Left forelimb (tissue), 1 donor: ENCODE measurements at regions not wholly inside any gene's neighbourhood (a gene's known extent, or its start where the extent isn't known, plus 50 kb on each side); places are given as distances from the start of the nearest gene placed in this dataset.
"Not testable (repeated sequence)": the region's sequence is repeated elsewhere in the genome, so short reads cannot be mapped to it uniquely, and the experiment has no call there.

ENCODE experiments used
- DNase-seq: peaks from one replicate; pipeline ENCODE4 v3.0.0-alpha.2; 2018; ENCODE audit warnings: low spot score

DNA sequence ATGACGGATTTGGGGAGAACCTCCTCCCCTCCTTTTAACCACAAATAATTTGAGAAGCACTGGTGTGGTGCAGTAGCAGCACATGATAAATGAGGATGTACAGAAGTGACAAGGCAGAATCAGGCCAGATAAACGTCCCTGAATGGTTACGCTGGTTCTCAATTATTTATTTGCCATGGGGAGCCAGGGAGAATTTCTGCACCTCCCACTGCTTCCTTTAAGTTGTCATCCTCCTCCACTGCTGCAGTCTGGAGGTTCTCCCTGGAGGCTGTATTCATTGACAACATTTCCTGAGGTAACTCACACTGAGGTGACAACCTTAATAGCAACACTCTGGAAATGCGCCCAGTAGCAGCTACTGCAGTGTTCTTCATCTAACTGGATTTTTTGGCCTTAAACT is 308.9 kb upstream of the SLITRK1 start:
- no peak for DNase-seq

DNA sequence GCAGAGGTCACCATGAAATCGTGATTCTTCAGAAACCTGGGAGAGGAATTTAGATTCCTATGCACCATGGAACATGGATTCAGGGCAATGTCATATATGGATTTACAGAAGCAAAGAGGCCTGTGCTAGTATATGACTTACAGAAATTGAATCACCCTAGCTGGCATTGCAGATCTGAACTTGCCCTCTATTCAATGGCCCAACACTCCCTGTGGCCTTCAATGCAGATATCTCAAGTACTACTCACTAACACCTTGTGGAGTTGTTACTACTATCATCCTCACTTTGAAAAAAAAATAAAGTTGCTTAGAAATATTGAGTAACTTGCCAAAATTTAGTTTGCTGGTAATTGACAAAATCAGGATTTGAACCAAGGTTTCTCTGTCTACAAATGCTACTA is 305.4 kb upstream of the SLITRK1 start:
- no peak for DNase-seq

DNA sequence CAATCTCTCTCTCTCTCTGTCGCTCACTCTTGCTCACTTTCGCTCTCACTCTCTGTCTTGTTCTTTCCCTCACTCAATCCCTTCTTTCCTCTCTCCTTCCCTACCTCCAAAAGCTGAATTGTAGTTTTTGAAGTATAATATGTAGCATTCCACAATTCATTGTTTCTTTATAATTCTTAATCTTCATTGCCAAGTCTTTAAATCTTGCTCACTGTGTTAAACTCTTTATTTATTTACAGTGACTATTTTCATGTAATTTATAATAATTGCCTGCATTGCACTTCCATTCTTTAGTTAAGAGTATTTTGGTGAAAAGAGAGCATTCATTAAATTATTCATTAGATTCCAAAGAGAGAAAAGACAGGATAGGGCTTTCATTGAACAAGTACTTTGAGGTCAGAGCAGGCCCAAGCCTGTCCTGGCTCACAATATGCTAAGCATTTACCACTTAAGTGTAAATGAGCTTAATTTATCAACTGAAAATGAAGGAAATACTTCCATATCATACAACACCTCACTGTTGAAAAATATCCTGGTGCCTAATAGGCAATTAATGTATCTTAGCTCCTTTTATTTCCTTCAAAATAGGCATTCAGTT is 257.4 kb upstream of the SLITRK1 start:
- no peak for DNase-seq

DNA sequence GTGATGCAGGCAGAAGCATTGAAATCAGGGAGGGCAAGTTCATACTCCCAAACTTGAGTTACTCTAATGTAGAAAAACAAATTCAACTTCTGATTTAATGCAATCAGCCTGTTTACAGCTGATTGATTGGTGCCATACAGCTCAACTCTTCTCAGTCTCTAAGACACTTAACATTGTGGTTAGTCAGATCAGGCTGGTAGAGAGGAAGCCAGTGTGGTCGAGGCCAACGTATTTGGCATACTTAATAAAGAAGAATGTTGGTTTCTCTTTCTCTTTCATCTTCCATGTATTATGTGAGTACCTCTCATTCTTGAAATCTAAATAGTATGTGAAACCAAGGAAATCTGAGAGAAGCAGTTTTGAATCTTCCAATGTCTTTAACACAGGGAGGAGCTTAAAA is 255.0 kb upstream of the SLITRK1 start:
- no peak for DNase-seq

DNA sequence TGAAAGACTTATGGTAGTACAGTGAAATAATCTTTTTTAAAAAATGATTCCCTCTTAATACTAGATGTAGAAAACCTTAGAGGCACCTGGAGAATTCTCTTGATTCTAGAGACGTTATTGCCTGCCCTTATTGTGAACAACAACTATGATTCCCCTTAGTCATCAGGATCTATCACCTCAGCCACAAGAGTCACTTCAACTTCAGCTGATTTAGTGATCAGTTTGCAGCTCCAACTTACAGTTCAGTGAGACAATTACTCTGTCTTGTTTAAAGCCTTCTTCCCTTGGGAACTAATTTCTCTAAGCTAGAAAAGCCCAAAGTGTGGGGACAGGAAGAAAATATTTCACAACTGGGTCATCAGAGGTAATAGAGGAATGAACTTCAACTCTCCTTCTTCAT is 254.3 kb upstream of the SLITRK1 start:
- no peak for DNase-seq

DNA sequence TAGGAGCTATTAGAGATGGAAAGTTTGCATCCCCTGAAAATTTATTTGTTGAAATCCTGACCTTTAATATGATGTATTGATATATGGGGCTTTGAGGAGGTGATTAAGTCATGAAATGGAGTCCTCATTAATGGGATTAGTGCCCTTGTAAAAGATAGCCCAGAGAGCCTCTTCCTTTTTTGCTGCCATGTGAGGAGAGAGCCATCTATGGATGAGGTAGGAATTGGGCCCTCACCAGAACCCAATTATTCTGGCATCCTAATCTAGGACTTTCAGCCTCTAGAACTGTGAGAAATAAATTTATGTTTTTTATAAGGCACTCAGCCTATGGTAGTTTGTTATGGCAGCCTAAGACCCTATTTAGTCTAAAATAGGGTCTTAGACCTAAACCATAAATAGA is 250.2 kb upstream of the SLITRK1 start:
- no peak for DNase-seq

DNA sequence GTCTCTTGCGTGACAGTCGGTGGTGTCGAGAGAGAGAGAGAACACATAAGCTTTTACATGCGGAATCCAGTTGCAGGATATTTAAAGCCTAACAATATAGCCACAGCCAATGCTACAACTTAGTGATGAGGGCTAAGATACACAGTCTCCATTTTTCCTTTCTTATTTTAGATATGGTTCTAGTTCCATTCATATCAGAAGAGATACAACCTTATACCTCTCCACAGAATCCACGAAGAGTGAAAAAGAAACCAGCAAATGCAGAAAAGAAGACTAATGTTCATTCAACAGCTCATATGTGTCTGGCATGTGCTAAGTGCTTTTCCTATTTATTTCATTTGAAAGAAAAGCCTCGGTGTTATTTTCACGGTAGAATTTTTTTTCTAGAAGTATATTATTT is 249.0 kb upstream of the SLITRK1 start:
- no peak for DNase-seq

DNA sequence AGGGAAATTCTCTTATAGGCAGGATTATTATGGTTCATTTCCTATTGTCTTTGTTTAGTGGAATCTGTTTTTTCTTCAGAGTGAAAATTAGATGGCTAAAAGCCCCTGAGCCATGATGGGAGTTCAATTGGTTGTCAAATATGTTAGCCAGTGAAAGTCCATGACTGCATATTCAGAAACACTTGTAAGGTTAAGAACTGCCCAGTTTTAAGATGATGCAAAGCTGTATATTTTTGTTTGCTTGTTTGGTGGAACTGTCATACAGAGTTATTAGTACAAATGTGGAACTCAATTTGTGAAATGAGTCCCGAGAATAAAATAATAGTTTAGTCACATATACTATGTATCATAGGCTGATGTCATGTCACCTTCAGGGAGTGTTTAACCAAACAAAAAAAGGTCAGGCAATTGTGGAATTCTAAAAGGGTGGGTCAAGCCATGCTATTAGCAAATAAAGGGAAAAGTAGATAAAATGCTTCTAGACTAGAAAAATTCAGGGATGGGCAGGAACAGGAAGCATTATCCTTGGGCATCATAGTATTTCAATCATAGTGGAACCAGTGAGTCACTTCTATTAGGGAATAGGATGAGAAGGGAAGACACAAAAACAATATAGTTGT is 248.3 kb upstream of the SLITRK1 start:
- DNase-seq: no peak

DNA sequence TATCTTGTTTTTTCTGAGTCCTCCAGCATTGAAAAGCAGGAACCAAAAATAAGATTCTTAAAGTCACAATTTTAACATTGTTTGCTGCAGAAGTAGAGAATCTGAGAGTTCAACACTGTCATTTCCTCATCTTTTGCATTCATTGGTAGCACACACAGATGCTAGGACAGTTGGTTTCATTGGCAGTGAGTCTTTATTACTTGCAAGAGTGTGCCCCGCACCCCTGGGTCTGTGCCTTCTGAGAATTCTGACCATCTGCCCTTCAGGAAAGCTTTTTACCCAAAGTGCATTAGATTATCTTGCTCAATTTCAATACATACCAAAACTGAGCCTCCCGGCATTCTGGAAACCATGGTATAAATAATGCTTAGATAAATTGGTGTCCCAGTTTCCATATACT is 247.7 kb upstream of the SLITRK1 start:
- DNase-seq: no peak

DNA sequence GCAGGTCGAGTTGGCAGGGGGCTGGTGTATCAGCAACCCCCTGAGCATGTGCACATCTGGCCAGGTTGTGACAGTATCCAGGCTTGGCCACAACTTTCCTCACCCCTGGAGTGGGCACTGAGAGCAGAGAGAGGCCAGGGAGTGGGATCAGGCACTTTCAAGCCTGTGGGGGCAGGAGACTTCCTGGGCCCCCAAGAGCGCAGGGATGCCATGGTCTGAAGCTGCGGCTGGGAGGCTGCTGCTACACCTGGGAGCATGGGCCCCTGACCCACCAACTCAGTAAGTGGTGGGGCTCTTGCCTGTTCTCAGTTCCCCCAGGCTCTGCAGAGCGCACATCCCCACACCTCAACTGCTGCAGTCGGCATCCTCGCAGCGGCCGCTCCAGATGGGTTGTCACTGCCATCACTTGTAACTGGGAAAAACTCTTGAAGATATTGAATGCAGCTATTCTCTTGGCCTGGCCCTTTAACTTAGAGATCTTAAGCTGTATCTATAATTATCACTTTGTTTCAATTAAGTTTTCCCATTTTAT is 245.4 kb upstream of the SLITRK1 start:
- DNase-seq: no peak

DNA sequence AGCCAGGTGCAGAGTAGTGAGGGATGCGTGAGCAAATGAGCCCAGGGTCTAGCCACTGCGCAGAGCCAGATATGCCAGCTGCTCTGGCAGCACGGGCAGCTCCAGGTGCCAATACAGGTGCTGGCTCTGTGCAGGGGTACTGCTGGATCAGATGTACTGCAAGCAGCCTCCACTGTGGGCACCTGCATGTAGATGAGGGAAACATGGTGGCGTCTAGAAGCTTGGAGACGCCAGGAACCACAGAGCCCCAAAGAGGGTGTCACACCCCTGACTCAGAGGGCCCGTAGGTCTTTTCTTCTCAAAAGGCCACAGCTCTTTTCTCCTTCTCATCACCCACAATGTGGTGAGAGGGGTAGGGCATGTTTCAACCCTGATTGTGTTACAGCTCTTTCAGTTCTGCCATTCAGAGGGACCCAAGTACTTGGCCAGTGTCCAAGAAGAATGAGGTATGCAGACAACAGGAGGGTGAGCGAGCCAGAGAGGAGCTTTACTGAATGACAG is 244.4 kb upstream of the SLITRK1 start:
- DNase-seq: no peak

DNA sequence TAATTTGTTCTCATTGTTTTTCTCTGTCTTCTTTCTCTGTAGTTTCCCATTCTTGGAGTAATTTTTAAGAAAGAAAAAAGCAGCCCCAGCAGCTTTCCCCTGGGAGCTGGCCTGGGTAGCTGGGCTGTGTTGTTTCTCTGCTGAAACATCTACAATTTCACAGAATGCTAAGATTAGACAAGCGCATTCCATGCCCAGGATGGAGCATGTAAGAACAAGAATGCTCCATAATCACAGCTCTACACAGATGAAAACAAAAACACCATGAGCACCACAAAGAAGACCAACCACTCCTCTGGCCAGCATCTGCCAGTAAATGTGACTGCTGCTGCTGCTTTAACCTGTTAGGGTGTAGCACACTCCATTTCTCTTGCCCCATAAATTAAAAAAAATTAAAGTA is 239.2 kb upstream of the SLITRK1 start:
- DNase-seq: no peak

DNA sequence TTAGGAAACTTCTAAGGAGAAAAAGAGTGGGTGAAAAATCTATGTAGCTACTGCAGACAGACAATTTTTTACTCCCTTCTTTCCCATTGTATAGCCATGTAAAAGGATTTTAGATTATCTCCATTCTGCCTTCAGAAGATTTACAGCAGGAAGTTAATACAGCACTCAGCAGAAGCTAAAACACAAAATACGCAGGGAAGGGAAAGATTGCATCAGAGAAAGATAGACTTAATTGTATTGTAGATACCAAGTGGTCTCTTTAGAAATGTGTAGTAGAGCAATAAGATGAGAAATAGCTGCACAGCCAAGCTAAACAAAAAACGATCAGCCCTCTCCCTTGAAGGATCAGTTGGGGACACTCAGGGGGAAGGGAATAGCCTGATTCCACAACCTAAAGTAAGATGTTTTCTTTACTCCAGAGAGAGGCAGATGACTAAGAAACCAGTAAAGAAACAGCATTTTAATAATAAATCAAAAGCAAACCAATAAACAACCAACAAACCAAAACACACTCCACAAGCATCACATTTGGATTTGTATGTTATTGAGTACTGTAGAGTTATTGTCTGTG is 236.7 kb upstream of the SLITRK1 start:
- DNase-seq: no peak

DNA sequence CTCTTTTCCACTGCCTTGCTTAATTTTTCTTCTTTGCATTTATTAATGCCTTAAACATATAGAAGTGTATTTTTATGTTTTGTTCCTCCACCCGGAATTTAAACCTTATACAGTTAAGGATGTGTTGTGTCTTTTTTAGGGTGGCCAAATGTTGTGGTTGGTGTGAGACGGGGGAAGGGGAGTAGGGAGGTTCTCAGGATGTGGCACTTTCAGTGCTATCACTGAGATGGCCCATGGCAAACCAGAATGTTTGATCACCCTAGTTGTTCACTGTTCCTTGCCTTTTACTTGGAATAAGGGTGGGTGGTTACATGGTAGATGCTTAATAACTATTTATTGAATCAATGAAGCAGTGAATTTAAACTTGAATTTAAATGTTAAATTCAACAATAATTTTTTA is 216.0 kb upstream of the SLITRK1 start:
- no peak for DNase-seq

DNA sequence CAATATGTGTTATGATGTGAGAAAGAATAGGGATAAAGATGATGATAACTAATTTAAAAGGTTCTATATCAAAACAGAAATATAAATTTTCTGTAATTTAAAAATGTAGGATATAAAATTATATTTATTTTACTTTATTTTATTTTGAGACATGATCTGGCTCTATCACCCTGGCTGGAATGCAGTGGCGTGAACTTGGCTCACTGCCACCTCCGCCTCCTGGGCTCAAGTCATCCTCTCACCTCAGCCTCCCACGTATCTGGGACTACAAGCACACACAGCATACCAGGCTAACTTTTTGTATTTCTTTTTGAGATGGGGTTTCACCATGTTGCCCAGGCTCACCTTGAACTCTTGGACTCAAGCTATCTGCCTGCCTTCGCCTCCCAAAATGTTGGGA is 214.9 kb upstream of the SLITRK1 start:
- no peak for DNase-seq

DNA sequence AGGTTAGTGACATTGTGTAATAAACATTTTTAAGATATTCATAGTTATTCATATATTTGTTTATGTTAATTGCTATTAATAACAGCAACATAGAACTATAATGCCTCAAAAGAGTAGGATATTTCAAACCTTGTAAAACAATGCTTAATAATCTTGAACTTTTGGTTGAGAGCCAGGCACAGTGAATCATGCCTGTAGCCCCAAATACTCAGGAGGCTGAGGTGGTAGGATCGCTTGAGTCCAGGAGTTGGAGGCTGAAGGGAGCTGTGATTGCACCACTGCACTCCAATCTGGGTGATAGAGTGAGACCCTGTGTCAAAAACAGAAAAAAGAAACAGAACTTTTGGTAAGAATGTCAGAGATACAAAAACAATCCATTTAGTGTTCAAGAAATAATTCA is 213.9 kb upstream of the SLITRK1 start:
- no peak for DNase-seq

DNA sequence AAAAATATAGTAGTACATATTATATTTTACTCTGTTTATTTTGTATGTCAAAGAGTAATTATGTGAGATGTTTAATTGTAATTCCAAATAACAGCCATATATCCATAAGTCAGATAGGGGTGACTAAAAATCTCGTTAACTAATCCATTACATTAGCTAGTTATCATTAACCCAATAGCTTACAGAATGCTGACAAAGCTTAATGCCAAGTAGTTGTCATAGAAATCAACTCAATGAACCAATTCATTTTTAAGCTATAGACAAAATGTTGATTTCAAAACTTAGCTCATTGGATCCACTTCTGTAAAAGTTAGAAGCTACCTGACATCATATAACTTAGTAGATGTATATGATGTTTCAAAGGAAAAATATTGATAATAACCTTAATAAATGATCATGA is 206.7 kb upstream of the SLITRK1 start:
- DNase-seq: no peak

DNA sequence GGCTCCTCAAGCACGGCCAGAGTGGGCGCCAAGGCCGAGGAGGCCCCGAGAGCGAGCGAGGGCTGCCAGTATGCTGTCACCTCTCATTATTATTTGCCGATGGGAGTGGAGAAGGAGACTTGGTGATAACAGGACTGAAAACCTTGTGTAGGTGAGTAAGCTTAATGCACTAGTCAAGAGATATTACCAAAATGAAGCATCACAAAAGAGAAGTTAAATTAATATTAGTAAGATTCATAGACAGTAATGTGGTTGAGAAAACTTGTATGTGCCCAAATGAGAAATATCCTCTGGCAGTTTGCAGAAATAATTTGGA is 204.5 kb upstream of the SLITRK1 start:
- no peak for DNase-seq

DNA sequence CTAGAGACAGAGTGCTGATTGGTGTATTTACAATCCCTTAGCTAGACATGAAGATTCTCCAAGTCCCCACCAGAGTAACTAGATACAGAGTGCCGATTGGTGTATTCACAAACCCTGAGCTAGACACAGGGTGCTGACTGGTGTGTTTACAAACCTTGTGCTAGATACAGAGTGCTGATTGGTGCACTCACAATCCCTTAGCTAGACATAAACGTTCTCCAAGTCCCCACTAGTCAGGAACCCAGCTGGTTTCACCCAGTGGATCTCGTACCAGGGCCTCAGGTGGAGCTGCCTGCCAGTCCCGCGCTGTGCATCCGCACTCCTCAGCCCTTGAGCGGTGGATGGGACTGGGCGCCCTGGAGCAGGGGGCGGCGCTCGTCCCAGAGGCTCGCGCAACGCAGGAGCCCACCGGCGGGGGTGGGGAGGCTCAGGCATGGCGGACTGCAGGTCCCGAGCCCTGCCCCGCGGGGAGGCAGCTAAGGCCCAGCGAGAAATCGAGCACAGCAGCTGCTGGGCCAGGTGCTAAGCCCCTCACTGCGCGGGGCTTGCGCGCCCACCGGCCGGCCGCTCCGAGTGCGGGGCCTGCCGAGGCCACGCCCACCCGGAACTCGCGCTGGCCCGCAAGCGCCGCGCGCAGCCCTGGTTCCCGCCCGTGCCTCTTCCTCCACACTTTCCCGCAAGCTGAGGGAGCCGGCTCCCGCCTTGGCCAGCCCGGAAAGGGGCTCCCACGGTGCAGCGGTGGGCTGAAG is 204.0 kb upstream of the SLITRK1 start:
- not testable (repeated sequence) for DNase-seq

DNA sequence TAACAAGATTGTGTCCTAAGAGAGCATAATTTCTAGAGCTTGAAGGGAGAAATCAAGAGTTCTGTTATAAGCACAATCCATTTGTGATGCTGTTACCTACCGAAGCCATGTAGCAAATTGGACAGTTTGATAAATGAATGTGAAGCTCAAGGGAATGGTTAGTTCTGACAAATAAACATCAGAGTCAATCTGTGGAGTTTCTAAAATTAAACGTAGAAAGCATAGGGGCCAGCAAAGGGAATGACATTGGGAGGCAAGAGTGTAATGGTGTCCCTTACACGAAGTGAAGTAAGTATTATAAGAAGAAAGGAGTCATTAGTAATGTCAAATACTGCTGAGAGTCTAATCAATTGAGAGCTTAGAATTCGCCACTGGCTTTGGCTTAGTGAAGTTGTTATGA is 200.2 kb upstream of the SLITRK1 start:
- DNase-seq: no peak

DNA sequence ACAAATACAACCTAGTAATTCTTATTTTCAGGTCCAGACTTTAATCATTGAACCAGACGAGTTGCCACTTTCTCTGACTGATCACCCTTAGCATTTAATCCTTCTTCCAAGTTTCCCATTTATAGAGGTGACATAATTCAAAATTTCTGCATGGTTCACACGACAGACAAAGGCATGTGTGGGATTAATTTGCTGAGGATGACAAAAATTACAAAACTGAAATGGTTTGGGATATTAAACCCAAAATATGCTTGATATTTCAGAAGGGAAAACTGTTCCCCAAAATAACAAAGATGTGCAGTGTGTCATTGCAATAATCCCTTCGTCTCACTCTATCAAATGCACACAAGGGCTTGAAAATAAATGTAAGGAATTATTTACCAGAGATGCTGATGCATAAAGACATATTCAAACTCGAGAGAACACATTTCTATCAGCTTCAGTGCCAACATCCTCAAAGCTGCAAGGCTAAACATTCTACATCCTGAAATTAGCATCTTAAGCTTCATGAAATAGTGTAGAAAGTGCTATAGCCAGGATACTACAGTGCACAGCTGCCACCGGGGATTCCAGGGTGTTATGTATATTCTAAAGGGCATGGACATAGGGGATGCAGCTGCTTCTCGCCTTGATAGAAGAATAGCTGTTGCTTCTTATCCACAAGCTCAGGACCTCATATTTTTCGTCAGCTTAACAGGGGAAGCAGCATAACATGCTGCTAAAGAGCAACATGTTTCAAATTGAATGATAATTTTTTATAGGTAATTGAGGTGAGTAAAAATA is 198.7 kb upstream of the SLITRK1 start:
- no peak for DNase-seq

DNA sequence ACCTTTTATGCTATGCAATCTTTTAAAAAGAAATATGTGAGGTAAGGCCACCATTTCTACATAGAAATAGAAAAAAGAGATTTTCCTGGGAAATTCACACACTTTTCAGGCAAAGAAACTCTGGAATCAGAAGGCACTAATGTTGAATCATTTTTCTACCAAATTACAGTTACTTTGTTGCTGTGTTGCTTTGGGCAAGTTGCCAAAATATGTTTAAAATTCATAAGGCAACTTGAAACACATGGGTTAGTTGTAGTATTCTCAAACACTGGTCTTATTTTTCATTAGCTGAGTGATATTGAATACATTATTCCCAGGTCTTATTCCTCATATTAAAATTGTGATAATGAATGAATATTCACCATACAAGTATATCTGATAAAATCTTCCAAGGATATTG is 195.0 kb upstream of the SLITRK1 start:
- DNase-seq: no peak
